Endothelial cell of umbilical vein (primary cell): ENCODE measurements at regions not wholly inside any gene's neighbourhood (a gene's known extent, or its start where the extent isn't known, plus 50 kb on each side); places are given as distances from the start of the nearest gene placed in this dataset.

ENCODE experiments used
- BruUV-seq: library from RNA; stranded (reverse); fragments of 400-500 nt; replicated peaks from 2 replicates; lab custom pipeline; 2021; lab: Mats Ljungman, UMichigan
- CTCF ChIA-PET: fragments of 300-600, 350-600 bp; sonication (Branson Sonifier 250); formaldehyde crosslinking; loops from one replicate; lab custom pipeline; 2021; ENCODE audit warnings: antibody characterized with exemption, inconsistent platforms; lab: Charles Lee
- POLR2A ChIA-PET: fragments of 300-600, 350-600 bp; sonication (Branson Sonifier 250); formaldehyde crosslinking; loops from one replicate; lab custom pipeline; 2021; ENCODE audit warnings: antibody characterized with exemption, inconsistent platforms; lab: Charles Lee
- DNase-seq: peaks from one replicate; pipeline ENCODE4 v3.0.0-alpha.2; 2011; ENCODE audit warnings: low read depth, low spot score
- FAIRE-seq: peaks from 2 replicates; lab custom pipeline; 2011; peaks lifted over from hg19 to GRCh38; lab: Jason Lieb, UNC
- H2AFZ ChIP-seq: 2 replicates; pipeline ENCODE4 v1.6.0; 2012; ENCODE audit warnings: low read depth, low read length, control low read depth, inconsistent platforms
- H3K27ac ChIP-seq: 2 replicates; pipeline ENCODE4 v1.5.1; 2011; ENCODE audit warnings: low read depth, mild to moderate bottlenecking, control low read depth, low read length, moderate library complexity; ENCODE audit not compliant: insufficient read depth
- H3K27me3 ChIP-seq, 2 experiments: 2 replicates each; pipeline versions ENCODE4 v1.6.0 to v1.6.1; 2011; ENCODE audit warnings: low read length in 2 of 2, mixed read lengths in 1 of 2; ENCODE audit not compliant: control insufficient read depth in 2 of 2, insufficient read depth in 2 of 2
- H3K36me3 ChIP-seq, 2 experiments: 2 replicates in 1 of 2; 3 replicates in 1 of 2; pipeline ENCODE4 v1.5.1; 2011; ENCODE audit warnings: low read length in 2 of 2, mild to moderate bottlenecking in 1 of 2, moderate library complexity in 1 of 2; ENCODE audit not compliant: control insufficient read depth in 2 of 2, insufficient read depth in 2 of 2; ENCODE audit errors: extremely low read depth in 1 of 2
- H3K4me1 ChIP-seq: 3 replicates; pipeline ENCODE4 v1.5.1; 2011; ENCODE audit warnings: mild to moderate bottlenecking, low read length; ENCODE audit not compliant: control insufficient read depth, insufficient read depth; ENCODE audit errors: extremely low read depth
- H3K4me2 ChIP-seq: 2 replicates; pipeline ENCODE4 v1.6.1; 2011; ENCODE audit warnings: low read length, control low read depth, mixed read lengths; ENCODE audit not compliant: insufficient read depth
- H3K4me3 ChIP-seq, 3 experiments: fragments of 200-600 bp in 1 of 3; sonication (generic), shearing (Covaris generic) in 1 of 3; replicated peaks in 1 of 3; 2 replicates each; pipeline ENCODE4 v1.5.1; 2011 to 2016; ENCODE audit warnings: control low read depth in 3 of 3, low read length in 3 of 3, mild to moderate bottlenecking in 2 of 3, inconsistent platforms in 1 of 3, low read depth in 1 of 3, moderate library complexity in 1 of 3; ENCODE audit not compliant: insufficient read depth in 1 of 3
- H3K79me2 ChIP-seq: 2 replicates; pipeline ENCODE4 v1.6.0; 2012; ENCODE audit warnings: low read length, inconsistent platforms; ENCODE audit not compliant: control insufficient read depth, insufficient read depth
- H3K9ac ChIP-seq: replicated peaks from 2 replicates; pipeline ENCODE3; 2011; ENCODE audit warnings: low read length, control low read depth; ENCODE audit not compliant: insufficient read depth; ENCODE audit errors: extremely low read depth
- H3K9me1 ChIP-seq: replicated peaks from 3 replicates; pipeline ENCODE4 v1.6.0; 2011; ENCODE audit warnings: mild to moderate bottlenecking, low read length; ENCODE audit not compliant: control insufficient read depth, insufficient read depth; ENCODE audit errors: extremely low read depth
- H3K9me3 ChIP-seq: replicated peaks from 2 replicates; pipeline ENCODE4 v1.5.1; 2012; ENCODE audit warnings: low read length, inconsistent platforms; ENCODE audit not compliant: control insufficient read depth, insufficient read depth
- H4K20me1 ChIP-seq: replicated peaks from 2 replicates; pipeline ENCODE3; 2011; ENCODE audit warnings: mild to moderate bottlenecking, low read length; ENCODE audit not compliant: control insufficient read depth, insufficient read depth; ENCODE audit errors: extremely low read depth
- EZH2 ChIP-seq: IDR thresholded peaks from 2 replicates; pipeline ENCODE4 v1.6.1; 2012; ENCODE audit warnings: borderline replicate concordance, low read depth, mild to moderate bottlenecking, moderate library complexity, low read length, inconsistent platforms; ENCODE audit not compliant: severe bottlenecking
- FOS ChIP-seq: IDR thresholded peaks from 2 replicates; pipeline ENCODE4 v1.6.1; 2011; ENCODE audit warnings: mild to moderate bottlenecking, low read length, moderate library complexity, borderline replicate concordance; ENCODE audit not compliant: insufficient read depth
- GATA2 ChIP-seq: IDR thresholded peaks from 2 replicates; pipeline ENCODE4 v1.7.0; 2011; ENCODE audit warnings: low read depth, mild to moderate bottlenecking, moderate library complexity, mixed read lengths, low read length; ENCODE audit not compliant: insufficient read length, insufficient read depth
- JUN ChIP-seq: IDR thresholded peaks from 2 replicates; pipeline ENCODE4 v1.6.1; 2011; ENCODE audit warnings: borderline replicate concordance, low read depth; ENCODE audit not compliant: insufficient read length, insufficient read depth
- MYC ChIP-seq: IDR thresholded peaks from one replicate; pipeline ENCODE4 v1.6.1; 2011; ENCODE audit warnings: mild to moderate bottlenecking, low read depth, low read length
- POLR2A ChIP-seq: IDR thresholded peaks from 2 replicates; pipeline ENCODE4 v1.6.1; 2012; ENCODE audit warnings: low read depth, mild to moderate bottlenecking, control low read depth, low read length
- POLR2AphosphoS5 ChIP-seq: IDR thresholded peaks from 2 replicates; pipeline ENCODE4 v1.6.1; 2012; ENCODE audit warnings: low read depth, mild to moderate bottlenecking, control low read depth, low read length, moderate library complexity; ENCODE audit not compliant: insufficient read depth
- dilution Hi-C: fragments of 300-500 bp; cut with MboI; formaldehyde crosslinking; loops from one replicate; pipeline ENCODE4 v1.15.0; 2019; ENCODE audit warnings: low sequenced_read_pairs; ENCODE audit not compliant: extremely low pct_ligation_motif_present
- intact Hi-C: fragments of 100-400 bp; cut with micrococcal nuclease; formaldehyde crosslinking; loops from one replicate; pipeline ENCODE4 v1.10.0; 2022
- TF ChIP-seq, protein P1 (sequence below), 2 donors: IDR thresholded peaks; 1 replicate in 1 of 2; 2 replicates in 1 of 2; pipeline ENCODE4 v1.5.1; 2011; ENCODE audit warnings: low read length in 2 of 2, mild to moderate bottlenecking in 2 of 2, moderate library complexity in 2 of 2, control low read depth in 1 of 2, inconsistent platforms in 1 of 2, low read depth in 1 of 2; ENCODE audit not compliant: insufficient read depth in 1 of 2; ENCODE audit errors: extremely low read depth in 1 of 2
- TF ChIP-seq, protein P2 (sequence below): IDR thresholded peaks from 2 replicates; pipeline ENCODE4 v1.6.1; 2011; ENCODE audit not compliant: insufficient read depth, insufficient read length

DNA sequence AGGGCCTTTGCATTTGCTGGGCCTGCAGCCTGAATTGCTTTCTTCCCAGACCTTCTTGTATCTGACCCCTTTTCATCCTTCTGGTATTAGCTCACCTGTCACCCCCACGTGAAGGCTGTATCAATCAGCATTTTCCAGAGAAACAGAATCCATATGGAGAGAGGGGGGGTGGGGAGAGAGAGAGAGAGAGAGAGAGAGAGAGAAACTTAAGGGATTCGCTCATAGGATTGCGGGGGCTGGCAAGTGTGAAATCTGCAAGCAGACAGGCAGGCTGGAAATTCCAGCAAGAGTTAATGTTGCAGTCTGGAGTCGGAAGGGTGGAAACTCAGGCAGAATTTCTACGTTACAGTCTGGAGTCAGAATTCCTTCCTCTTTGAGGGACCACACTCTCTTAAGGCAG lies 410.7 kb upstream of the SULF2 start:
- Histone ChIP-seq H3K4me1 (no peaks in the 10 kb centered on the region), H3K9ac (no peak overlapping the region), H3K9me1 (no peaks in the 10 kb centered on the region), H3K4me3 (no peak overlapping the region), H3K79me2 (no peaks in the 10 kb centered on the region), H3K4me2 (no peak overlapping the region), H2AFZ (no peak overlapping the region), H4K20me1 (no peaks in the 10 kb centered on the region), H3K36me3 (no peaks in the 10 kb centered on the region), H3K9me3 (no peaks in the 10 kb centered on the region), H3K27me3 (no peaks in the 10 kb centered on the region), H3K27ac (no peak overlapping the region)
- intact Hi-C loops (no loop called here), dilution Hi-C loops (no loop called here)
- no peak for FAIRE-seq
- no TSS peak for BruUV-seq
- POLR2A ChIA-PET: no interaction called here
- no peak for TF ChIP-seq FOS
- DNase-seq: no peak
- CTCF ChIA-PET: no interaction called here

DNA sequence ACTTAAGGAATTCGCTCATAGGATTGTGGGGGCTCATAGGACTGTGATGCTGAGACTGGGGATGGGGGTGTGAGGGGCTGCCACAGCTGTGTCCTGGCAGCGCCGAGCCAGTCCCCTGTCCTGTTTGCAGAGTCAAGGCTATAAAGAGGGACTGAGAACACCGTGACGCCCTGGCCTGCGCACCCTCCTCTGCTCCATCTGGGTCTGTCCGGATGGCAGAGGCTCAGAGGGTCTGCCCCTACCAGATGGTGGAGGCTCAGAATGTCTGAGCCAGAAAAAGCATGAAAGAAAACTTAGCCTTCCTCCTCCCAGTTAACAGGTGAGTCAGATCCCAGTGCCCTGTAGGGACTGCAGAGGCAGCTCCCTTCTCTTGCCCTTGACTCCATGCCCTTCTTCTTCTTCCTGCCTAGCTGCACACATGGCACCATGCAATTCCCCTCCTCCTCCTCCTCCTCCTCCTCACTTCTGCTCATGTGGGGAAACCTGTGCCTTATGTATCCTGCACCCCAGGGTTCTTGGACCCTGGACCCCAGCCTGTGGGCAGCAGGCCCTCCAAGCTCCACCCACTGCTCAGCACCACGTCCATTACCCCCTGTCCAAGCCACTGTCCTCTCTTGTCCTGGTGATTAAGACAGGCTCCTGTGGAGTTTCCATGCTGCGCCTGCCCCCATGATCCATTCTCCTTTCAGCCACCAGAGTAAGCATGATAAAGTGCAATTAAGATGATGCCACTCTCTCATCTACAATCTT lies 410.0 kb upstream of the SULF2 start:
- BruUV-seq: no TSS peak
- TF ChIP-seq POLR2A (no peak), GATA2 (no peak), JUN (no peak), FOS (no peak), MYC (no peak), POLR2AphosphoS5 (no peak), EZH2 (no peak)
- TF ChIP-seq, protein P1, sequence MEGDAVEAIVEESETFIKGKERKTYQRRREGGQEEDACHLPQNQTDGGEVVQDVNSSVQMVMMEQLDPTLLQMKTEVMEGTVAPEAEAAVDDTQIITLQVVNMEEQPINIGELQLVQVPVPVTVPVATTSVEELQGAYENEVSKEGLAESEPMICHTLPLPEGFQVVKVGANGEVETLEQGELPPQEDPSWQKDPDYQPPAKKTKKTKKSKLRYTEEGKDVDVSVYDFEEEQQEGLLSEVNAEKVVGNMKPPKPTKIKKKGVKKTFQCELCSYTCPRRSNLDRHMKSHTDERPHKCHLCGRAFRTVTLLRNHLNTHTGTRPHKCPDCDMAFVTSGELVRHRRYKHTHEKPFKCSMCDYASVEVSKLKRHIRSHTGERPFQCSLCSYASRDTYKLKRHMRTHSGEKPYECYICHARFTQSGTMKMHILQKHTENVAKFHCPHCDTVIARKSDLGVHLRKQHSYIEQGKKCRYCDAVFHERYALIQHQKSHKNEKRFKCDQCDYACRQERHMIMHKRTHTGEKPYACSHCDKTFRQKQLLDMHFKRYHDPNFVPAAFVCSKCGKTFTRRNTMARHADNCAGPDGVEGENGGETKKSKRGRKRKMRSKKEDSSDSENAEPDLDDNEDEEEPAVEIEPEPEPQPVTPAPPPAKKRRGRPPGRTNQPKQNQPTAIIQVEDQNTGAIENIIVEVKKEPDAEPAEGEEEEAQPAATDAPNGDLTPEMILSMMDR (IDR thresholded peaks at IDR 0.05; ENCODE audit: extremely low read depth in 1 of 2, insufficient read depth in 1 of 2, low read depth in 1 of 2, low read length in 2 of 2): no peak
- TF ChIP-seq, protein P2, sequence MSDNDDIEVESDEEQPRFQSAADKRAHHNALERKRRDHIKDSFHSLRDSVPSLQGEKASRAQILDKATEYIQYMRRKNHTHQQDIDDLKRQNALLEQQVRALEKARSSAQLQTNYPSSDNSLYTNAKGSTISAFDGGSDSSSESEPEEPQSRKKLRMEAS: no peak
- Histone ChIP-seq H2AFZ (no peak overlapping the region), H4K20me1 (no peaks in the 10 kb centered on the region), H3K79me2 (no peaks in the 10 kb centered on the region), H3K4me3 (no peak overlapping the region), H3K9me3 (no peaks in the 10 kb centered on the region), H3K9ac (no peak overlapping the region), H3K27ac (no peak overlapping the region), H3K27me3 (no peaks in the 10 kb centered on the region), H3K9me1 (no peaks in the 10 kb centered on the region), H3K4me2 (no peak overlapping the region), H3K4me1 (no peaks in the 10 kb centered on the region), H3K36me3 (no peaks in the 10 kb centered on the region)
- FAIRE-seq (no peak), DNase-seq (no peak)
- ChIA-PET POLR2A (no interaction called here), CTCF (interaction anchor here (1.1 kb wide), 1 partner anchor 426 kb away, joined by 3 read pairs; no protein-coding TSS in a partner anchor)
- dilution Hi-C loops: no loop called here
- intact Hi-C loops: no loop called here
